NCI-H1930 (cell line): ENCODE measurements at regions not wholly inside any gene's neighbourhood (a gene's known extent, or its start where the extent isn't known, plus 50 kb on each side); places are given as distances from the start of the nearest gene placed in this dataset.

Experiments used
- DNase-seq, 2 experiments: peaks; one replicate each; lab custom pipeline; 2025; lab: John Stamatoyannopoulos, UW

- no peak for DNase-seq
Measured at GRCh38 chr4:108567831-108568230, 52.5 kb upstream of the RPL34 start.

- no peak for DNase-seq
Measured at GRCh38 chr4:108561116-108561515, 59.3 kb upstream of the RPL34 start.

GRCh38 chr4:108560616-108561015 is 59.8 kb upstream of the RPL34 start:
- no peak for DNase-seq

GRCh38 chr4:108559911-108560310 is 60.5 kb upstream of the RPL34 start:
- no peak for DNase-seq

GRCh38 chr4:108559068-108559793 is 61.1 kb upstream of the RPL34 start:
- no peak for DNase-seq

- no peak for DNase-seq
Measured at GRCh38 chr4:108556588-108557200, 63.7 kb upstream of the RPL34 start.

GRCh38 chr4:108556166-108556565 is 64.2 kb upstream of the RPL34 start:
- DNase-seq = no peak

GRCh38 chr4:108555701-108556100 is 64.7 kb upstream of the RPL34 start:
- no peak for DNase-seq

GRCh38 chr4:108547682-108548081 is 72.7 kb upstream of the RPL34 start:
- no peak for DNase-seq

- no peak for DNase-seq
Measured at GRCh38 chr4:108546728-108547127, 73.6 kb upstream of the RPL34 start.

GRCh38 chr4:108544481-108544880 is 75.9 kb upstream of the RPL34 start:
- DNase-seq = no peak

GRCh38 chr4:108543359-108543968 is 76.9 kb upstream of the RPL34 start:
- no peak for DNase-seq

GRCh38 chr4:108540536-108540935 is 79.8 kb upstream of the RPL34 start:
- no peak for DNase-seq

- DNase-seq = no peak
Measured at GRCh38 chr4:108536577-108536976, 83.8 kb upstream of the RPL34 start.

GRCh38 chr4:108535757-108536156 is 84.6 kb upstream of the RPL34 start:
- no peak for DNase-seq

GRCh38 chr4:108533876-108534275 is 86.5 kb upstream of the RPL34 start:
- no peak for DNase-seq

GRCh38 chr4:108533245-108533844 is 87.0 kb upstream of the RPL34 start:
- DNase-seq = no peak

- DNase-seq = no peak
Measured at GRCh38 chr4:108532738-108533137, 87.6 kb upstream of the RPL34 start.

GRCh38 chr4:108532187-108532586 is 88.2 kb upstream of the RPL34 start:
- DNase-seq = no peak

GRCh38 chr4:108531461-108531860 is 88.9 kb upstream of the RPL34 start:
- DNase-seq = no peak

- DNase-seq = no peak
Measured at GRCh38 chr4:108529984-108530905, 90.1 kb upstream of the RPL34 start.

GRCh38 chr4:108529102-108529501 is 91.3 kb upstream of the RPL34 start:
- no peak for DNase-seq
